ENCODE measurements at regions not wholly inside any gene's neighbourhood (a gene's known extent, or its start where the extent isn't known, plus 50 kb on each side); places are given as distances from the start of the nearest gene placed in this dataset.

- FAIRE-seq: no peak
- Histone ChIP-seq H2AFZ (ENCODE audit: low read length) (no peak overlapping the region), H3K9me3 (ENCODE audit: low read length) (no peaks in the 10 kb centered on the region), H3K9ac (ENCODE audit: insufficient read depth, low read depth, low read length) (no peak overlapping the region), H3K27me3 (ENCODE audit: control insufficient read depth in 1 of 2, insufficient read depth in 2 of 2, low read length in 2 of 2) (no peaks in the 10 kb centered on the region), H3K4me2 (ENCODE audit: low read depth, low read length) (no peak overlapping the region), H3K79me2 (ENCODE audit: insufficient read depth, low read length) (no peaks in the 10 kb centered on the region), H3K4me1 (ENCODE audit: insufficient read depth, low read length) (no peaks in the 10 kb centered on the region), H3K36me3 (replicated peaks in 1 of 2; ENCODE audit: control insufficient read depth in 1 of 2, insufficient read depth in 2 of 2, low read length in 2 of 2) (no peaks in the 10 kb centered on the region), H4K20me1 (ENCODE audit: insufficient read depth, low read length) (no peaks in the 10 kb centered on the region), H3K4me3 (replicated peaks in 1 of 3; ENCODE audit: insufficient read depth in 1 of 3, low read depth in 2 of 3, low read length in 3 of 3) (no peak overlapping the region), H3K27ac (ENCODE audit: extremely low read length, insufficient read depth, low read length) (no peak overlapping the region)
- no peak for DNase-seq (ENCODE audit: low spot score)
- ChIA-PET CTCF (ENCODE audit: low intra/inter-chr PET ratio, low total read pairs) (no interaction called here), POLR2A (no interaction called here)
- BruUV-seq (replicated peaks): no TSS peak
- TF ChIP-seq ZNF660 (CRISPR knock-in tag; IDR thresholded peaks at IDR 0.05; ENCODE audit: borderline replicate concordance, low read depth) (no peak), PHB2 (IDR thresholded peaks at IDR 0.05; ENCODE audit: partially characterized antibody) (no peak), DPF2 (CRISPR knock-in tag; IDR thresholded peaks at IDR 0.05; ENCODE audit: borderline replicate concordance, low read depth) (no peak), BRD4 (CRISPR knock-in tag; IDR thresholded peaks at IDR 0.05) (no peak), SALL1 (CRISPR knock-in tag; IDR thresholded peaks at IDR 0.05) (no peak), DMAP1 (CRISPR knock-in tag; IDR thresholded peaks at IDR 0.05) (no peak), ZFP90 (CRISPR knock-in tag; IDR thresholded peaks at IDR 0.05; ENCODE audit: borderline replicate concordance) (no peak), MEIS1 (CRISPR knock-in tag; IDR thresholded peaks at IDR 0.05; ENCODE audit: borderline replicate concordance) (no peak), CHD4 (IDR thresholded peaks at IDR 0.05; ENCODE audit: borderline replicate concordance, low read length) (no peak), STAG1 (CRISPR knock-in tag; IDR thresholded peaks at IDR 0.05) (no peak), PCBP2 (optimal IDR thresholded peaks at IDR 0.05; ENCODE audit: low read depth, low read length, poor library complexity, severe bottlenecking) (no peak), ZFP37 (CRISPR knock-in tag; IDR thresholded peaks at IDR 0.05; ENCODE audit: borderline replicate concordance) (no peak)
- no peak for ATAC-seq
- intact Hi-C loops (cut with micrococcal nuclease; ENCODE audit: unreplicated experiment) (no loop called here), in situ Hi-C loops (cut with HindIII; ENCODE audit: extremely low pct_ligation_motif_present, low pct_unique_long_range_greater_than_20kb) (no loop called here)
- WGBS (ENCODE audit: low lambda C conversion rate): 0% methylated on average over 1 of the region's 1 CpG
Measured at GRCh38 chr2:66000901-66001300, 434.0 kb upstream of the MEIS1 start.

- BruUV-seq (replicated peaks): no TSS peak
- H3K9ac ChIP-seq (ENCODE audit: insufficient read depth, low read depth, low read length): no peak overlapping the region
- no peak overlapping the region for H3K27ac ChIP-seq (ENCODE audit: extremely low read length, insufficient read depth, low read length)
- H2AFZ ChIP-seq (ENCODE audit: low read length): no peak overlapping the region
- ChIA-PET POLR2A (no interaction called here), CTCF (ENCODE audit: low intra/inter-chr PET ratio, low total read pairs) (no interaction called here)
- H3K36me3 ChIP-seq (replicated peaks in 1 of 2; ENCODE audit: control insufficient read depth in 1 of 2, insufficient read depth in 2 of 2, low read length in 2 of 2): no peaks in the 10 kb centered on the region
- 1% methylated on average over 2 of the region's 2 CpGs for WGBS (ENCODE audit: low lambda C conversion rate)
- DNase-seq (ENCODE audit: low spot score) (no peak), FAIRE-seq (peak; percentile 8), ATAC-seq (no peak)
- H3K9me3 ChIP-seq (ENCODE audit: low read length): no peaks in the 10 kb centered on the region
- in situ Hi-C loops (cut with HindIII; ENCODE audit: extremely low pct_ligation_motif_present, low pct_unique_long_range_greater_than_20kb) (no loop called here), intact Hi-C loops (cut with micrococcal nuclease; ENCODE audit: unreplicated experiment) (no loop called here)
- H3K4me1 ChIP-seq (ENCODE audit: insufficient read depth, low read length): no peaks in the 10 kb centered on the region
- H3K4me2 ChIP-seq (ENCODE audit: low read depth, low read length): no peak overlapping the region
- no peak overlapping the region for H3K4me3 ChIP-seq (replicated peaks in 1 of 3; ENCODE audit: insufficient read depth in 1 of 3, low read depth in 2 of 3, low read length in 3 of 3)
- no peaks in the 10 kb centered on the region for H4K20me1 ChIP-seq (ENCODE audit: insufficient read depth, low read length)
- H3K27me3 ChIP-seq (ENCODE audit: control insufficient read depth in 1 of 2, insufficient read depth in 2 of 2, low read length in 2 of 2): no peaks in the 10 kb centered on the region
- no peaks in the 10 kb centered on the region for H3K79me2 ChIP-seq (ENCODE audit: insufficient read depth, low read length)
- TF ChIP-seq ZSCAN22 (CRISPR knock-in tag; IDR thresholded peaks at IDR 0.05) (no peak), ZNF292 (CRISPR knock-in tag; IDR thresholded peaks at IDR 0.05; ENCODE audit: borderline replicate concordance, low read depth) (no peak), DMAP1 (CRISPR knock-in tag; IDR thresholded peaks at IDR 0.05) (no peak), TFAP4 (IDR thresholded peaks at IDR 0.05; ENCODE audit: borderline replicate concordance, low read depth) (no peak), ZBTB25 (CRISPR knock-in tag; IDR thresholded peaks at IDR 0.05) (no peak), ZXDC (CRISPR knock-in tag; IDR thresholded peaks at IDR 0.05) (no peak)
Measured at GRCh38 chr2:65999796-66000195, 435.1 kb upstream of the MEIS1 start.
